ENCODE measurements at regions not wholly inside any gene's neighbourhood (a gene's known extent, or its start where the extent isn't known, plus 50 kb on each side); places are given as distances from the start of the nearest gene placed in this dataset.

- no peak for TF ChIP-seq CTCF (IDR thresholded peaks at IDR 0.05 in 8 of 11, conservative IDR thresholded peaks at IDR 0.05 in 3 of 11)
- no peak for TF ChIP-seq POLR2AphosphoS5 (IDR thresholded peaks at IDR 0.05)
Observed at GRCh38 chr10:109454691-109455090, 468.6 kb downstream of the XPNPEP1 start.

Data from spleen (tissue), 7 donors.